ENCODE measurements at regions not wholly inside any gene's neighbourhood (a gene's known extent, or its start where the extent isn't known, plus 50 kb on each side); places are given as distances from the start of the nearest gene placed in this dataset.

GRCh38 chr4:74543983-74544382 lies 99.0 kb downstream of the AREG start:
- TF ChIP-seq CTCF (IDR thresholded peaks at IDR 0.05) (no peak), POLR2A (IDR thresholded peaks at IDR 0.05) (no peak)
